GM21529 (cell line): ENCODE measurements at regions not wholly inside any gene's neighbourhood (a gene's known extent, or its start where the extent isn't known, plus 50 kb on each side); places are given as distances from the start of the nearest gene placed in this dataset.

ENCODE experiments used
- ATAC-seq: cut with Tn5 transposase; IDR thresholded peaks from one replicate; pipeline ENCODE4 v1.9.1; 2021; ENCODE audit not compliant: unreplicated experiment

DNA sequence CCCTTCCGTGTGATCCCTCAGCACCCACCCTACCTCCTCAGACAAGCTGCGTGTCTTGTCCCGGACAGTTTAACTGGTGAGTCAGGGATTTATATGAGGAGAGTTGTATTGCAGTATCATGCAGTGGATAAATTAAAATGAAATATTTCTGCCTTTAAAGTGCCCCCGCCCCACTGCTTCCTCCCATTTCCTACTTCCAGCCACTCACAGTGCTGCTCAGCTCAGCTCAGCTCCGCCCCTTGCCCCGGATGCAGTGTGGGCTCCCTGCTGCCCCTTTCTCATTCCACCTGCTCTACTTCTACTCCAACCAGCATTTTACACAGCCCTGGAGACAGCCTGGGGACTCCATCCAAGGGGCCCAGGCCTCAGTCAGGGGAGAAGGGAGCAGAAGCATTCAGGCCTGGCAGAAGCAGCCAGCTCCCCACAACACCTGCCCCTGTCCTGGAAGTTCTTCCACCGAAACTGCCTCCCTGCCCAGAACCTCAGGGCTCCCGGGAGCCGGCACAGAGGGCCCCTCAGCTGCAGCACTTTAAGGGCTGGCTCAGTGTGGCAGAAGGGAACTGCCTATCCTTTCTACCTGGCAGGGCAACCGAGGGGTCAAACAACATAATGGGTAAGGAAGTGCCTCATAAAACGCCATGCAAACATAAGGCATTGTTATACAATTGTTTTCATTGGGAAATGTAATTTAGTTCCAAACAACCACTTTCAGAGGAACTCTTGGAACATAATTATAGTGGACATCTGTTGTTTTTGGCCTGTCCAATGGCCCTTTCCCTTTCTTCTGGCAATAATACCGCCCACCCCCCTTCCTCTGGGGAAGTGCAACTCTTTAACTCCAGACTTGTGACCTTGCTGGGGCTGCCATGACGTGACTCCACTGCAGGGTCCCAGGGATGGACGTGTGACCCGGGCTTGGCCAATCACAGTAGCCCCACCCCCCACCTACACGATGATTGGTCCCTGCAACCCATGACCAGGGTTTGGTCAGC is 102.3 kb downstream of the LIPG start:
- ATAC-seq: no peak

DNA sequence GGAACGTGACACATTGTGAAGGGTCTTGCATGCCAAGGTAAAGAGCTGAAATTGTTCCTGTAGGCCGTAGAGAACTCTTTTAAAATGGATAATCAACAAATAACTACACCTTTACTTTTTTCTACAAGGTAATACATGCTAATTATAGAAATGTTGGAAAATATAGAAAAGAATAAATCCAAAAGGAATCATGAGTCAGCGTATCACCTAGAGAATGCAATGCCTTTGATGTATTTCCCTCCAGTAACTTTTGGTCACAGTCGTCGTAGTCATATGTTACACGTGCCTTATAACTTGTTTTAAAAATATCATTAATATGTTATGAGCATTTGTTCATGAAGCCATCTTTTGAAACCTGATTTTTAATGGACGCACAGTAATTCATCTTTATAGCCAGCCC is 100.6 kb downstream of the LIPG start:
- no peak for ATAC-seq

DNA sequence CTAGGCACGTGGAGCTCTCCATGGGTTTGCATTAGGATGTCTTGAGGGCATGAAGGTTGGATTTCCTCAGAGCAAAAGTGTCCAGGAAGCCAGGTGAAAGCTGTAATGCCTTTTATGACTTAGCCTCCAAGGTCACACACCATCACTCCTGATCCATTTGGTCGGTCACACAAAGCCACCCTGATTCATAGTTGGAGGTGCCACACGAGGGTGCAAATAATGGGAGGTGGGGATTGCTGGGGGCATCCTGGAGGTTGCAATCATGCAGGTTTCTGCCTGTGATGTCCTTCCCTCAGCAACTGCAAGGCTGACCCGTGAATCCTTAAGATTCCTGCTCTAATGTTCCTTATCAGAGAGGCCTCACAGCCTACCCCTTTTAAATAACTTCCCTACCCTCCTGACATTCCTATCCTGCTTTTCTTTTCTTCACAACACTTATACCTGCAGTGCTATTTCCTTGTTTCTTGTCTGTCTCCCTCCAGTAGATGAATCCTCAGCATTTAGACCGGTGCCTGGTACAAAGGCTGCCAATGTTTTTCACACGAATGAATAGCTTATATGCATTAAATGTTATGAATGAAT is 97.1 kb downstream of the LIPG start:
- no peak for ATAC-seq

DNA sequence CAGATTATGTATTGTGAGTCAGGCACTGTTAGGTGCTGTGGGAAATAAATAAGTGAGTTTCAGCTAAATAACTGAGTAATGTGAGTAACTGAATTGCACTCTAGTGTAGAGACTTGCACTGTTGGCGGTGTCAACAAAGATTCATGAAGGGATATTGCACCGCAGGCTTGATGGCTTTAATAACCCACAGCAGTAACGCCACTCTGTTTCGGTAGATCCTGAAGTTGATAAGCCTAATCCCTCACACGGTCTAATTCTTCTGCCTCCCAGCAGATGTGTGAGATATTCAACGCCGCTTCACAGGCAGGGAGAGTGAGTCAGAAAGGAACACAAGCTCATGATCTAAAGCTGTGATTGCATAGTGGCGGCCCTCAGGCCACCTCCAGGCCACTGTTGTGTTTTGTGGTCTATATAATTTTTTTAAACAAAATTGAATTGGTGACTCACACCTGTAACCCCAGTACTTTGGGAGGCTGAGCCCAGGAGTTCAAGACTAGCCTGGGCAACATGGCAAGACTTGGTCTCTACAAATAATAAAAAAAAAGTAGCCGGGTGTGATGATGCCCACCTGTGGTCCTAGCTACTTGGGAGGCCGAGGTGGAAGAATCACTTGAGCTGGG is 94.3 kb downstream of the LIPG start:
- ATAC-seq: no peak

DNA sequence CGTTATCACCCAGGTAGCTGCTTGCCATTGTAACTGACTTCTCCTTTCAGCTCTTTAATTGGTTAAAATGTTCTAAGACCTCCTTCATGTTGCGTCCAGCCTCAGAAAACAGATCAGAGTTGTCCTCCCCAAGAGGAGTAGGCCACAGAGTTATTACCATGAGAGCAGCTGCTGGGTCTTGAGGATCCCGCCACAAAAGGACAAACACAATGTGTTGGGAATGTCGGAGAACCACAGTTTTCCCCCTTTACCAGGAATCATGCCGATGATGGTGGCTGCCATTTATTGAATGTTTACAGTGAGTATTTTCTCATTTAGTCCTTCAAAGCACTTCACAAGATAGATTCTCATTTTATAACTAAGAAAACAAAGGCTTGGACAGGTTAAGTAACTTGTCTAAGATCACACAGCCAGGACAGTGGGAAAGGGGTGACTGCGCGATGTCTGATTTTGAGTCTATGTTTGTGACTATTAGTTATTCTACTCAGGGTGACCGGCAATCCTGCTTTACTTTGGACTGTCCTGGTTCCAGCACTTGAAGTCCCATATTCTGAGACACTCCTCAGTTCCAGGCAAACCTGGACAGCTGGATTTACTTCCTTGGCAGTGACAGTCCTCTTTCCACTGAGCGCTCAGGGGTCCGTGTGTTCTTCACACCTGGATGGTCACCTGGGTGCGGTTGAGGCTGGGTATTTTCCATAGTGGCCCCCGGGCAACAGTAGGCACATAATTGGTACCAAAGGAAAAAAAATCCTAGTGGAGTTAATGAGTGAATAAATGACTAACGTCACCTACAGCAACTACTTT is 93.6 kb downstream of the LIPG start:
- no peak for ATAC-seq

DNA sequence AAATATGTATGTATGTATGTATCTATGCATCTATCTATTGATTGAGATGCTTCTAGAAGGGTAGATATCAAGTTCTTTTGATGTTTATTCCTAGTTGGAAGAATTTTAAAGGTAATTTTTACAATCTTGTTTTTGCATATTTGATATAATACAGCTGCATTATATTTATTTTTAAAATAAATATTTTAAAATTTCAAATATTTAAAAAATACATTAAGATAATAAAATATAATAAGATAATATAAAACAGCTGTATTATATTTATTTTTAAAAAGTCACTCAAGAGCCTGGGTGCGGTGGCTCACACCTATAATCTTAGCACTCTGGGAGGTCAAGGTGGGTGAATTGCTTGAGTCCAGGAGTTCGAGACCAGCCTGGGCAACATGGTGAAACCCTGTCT is 92.5 kb downstream of the LIPG start:
- no peak for ATAC-seq

DNA sequence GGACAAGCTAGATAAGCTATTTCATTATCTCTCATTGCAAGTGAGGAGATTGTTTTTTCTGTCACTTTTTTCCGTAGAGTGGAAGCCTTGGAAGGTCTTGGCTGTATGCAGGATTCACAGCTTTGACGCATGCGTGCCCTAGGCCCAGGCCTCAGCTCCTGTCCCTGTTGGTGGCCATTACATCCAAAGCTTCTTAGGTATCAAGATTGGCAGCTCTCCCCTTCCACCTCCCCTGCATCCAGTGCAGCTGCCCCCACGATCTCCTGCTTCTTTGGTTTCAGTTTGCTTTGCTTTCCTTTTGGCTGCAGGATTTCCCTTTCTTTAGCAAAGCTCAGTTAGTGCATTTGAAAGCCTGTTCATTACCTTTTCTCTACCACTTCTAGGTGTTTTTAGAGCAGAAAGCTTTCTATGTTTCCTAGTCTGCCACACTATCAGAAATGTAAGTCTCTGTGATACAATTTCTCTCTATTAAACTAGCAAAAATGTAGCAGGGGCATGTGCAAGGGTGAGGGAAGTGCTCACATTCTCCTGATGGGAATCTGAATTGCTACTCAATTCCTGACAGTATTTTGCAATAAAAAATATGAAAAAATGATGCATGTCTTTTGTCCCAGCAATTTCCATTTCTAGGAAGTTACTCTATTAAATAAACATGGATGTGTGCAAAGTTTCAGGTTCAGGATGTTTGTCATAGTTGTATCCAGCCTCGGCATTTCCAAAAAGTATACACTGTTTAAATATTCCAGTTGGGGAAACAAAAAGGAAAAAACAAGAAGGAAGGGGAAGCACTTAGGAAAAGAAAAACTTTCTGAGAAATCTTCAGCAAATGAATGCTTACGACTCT is 91.2 kb downstream of the LIPG start:
- no peak for ATAC-seq

DNA sequence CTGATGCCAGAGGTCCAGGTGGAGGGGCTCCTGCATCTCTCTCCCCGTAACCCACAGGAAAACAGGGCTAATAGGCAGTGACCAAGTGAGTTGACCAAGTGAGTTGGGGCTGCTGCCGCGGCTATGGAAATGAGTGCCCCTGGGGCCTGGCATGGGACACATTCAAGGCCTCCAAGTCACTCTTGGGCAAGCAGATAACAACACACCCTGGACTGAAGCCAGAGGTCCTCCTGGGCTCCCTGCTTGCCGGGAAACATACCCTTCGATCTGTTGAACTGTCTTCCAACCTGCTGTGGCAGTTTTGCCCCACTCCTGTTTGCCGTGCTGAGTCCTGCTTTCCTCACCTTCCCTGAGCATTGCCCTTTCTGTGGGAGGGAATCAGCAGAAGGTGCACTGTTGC is 89.2 kb downstream of the LIPG start:
- ATAC-seq: no peak

DNA sequence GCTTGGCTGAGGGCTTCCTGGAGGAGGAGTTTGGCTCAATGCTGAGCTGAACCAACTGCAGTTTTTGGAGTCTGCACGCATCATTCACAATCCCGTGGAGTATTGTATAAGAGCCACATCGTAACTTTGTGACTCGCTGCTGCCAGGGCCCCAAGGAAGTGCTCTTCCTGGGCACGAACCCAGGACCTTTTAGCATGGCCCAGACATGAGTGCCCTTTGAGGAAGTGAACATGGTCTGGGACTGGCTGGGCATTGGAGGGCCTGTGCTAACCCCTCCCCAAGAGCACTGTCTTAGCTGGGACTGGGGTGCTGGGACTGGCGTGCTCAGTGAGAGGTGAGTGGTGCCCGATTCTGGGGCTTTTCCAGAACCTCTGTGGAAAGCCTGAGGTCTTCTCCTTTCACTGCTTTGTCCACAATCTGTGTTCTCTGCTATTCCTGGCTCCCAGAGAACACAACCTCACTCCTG is 88.6 kb downstream of the LIPG start:
- no peak for ATAC-seq

DNA sequence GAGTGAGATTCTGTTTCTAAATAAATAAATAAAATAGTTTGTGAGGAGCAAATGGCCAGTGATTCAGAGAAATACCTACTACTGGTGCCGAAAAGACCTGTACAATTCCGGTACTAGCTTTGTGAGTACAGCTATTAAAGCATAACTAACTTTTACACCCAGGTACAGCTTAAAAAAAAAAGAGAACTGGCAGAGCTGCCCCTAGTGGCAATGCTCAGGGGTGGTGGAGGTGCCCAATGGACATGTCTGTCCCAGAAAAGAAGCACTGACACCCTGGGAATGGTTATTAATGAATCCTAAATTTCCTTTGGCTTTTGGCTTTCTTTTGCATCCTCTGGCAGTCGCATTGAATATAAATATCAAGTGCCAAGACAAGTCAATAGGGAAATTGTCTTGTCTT is 87.0 kb downstream of the LIPG start:
- no peak for ATAC-seq
